Panc1 (cell line): ENCODE measurements at regions not wholly inside any gene's neighbourhood (a gene's known extent, or its start where the extent isn't known, plus 50 kb on each side); places are given as distances from the start of the nearest gene placed in this dataset.

Experiments used
- ATAC-seq: fragments of 200-7000 bp; cut with Tn5 transposase; 2 replicates; pipeline ENCODE4 v1.9.1; 2020; ENCODE audit warnings: mild to moderate bottlenecking, moderate library complexity
- BruUV-seq: library from RNA; stranded (reverse); fragments of 400-500 nt; replicated peaks from 2 replicates; lab custom pipeline; 2021; lab: Mats Ljungman, UMichigan
- CTCF ChIA-PET: fragments of 300-600 bp; sonication (Branson Sonifier 250); formaldehyde crosslinking; loops from one replicate; lab custom pipeline; 2022; ENCODE audit warnings: antibody characterized with exemption; lab: Charles Lee
- POLR2A ChIA-PET: fragments of 300-600 bp; sonication (Branson Sonifier 250); formaldehyde crosslinking; loops from one replicate; lab custom pipeline; 2022; ENCODE audit warnings: antibody characterized with exemption; lab: Charles Lee
- DNase-seq: peaks from one replicate; pipeline ENCODE4 v3.0.0-alpha.2; 2010; ENCODE audit warnings: low read depth, low spot score
- H3K27ac ChIP-seq: 2 replicates; pipeline ENCODE4 v1.5.1; 2011; ENCODE audit warnings: mild to moderate bottlenecking, low read length, inconsistent platforms
- H3K27me3 ChIP-seq: fragments of 200-500 bp; sonication (Bioruptor generic); 2 replicates; pipeline ENCODE4 v1.6.0; 2014; ENCODE audit warnings: low read length, inconsistent platforms; ENCODE audit not compliant: control insufficient read depth, insufficient read depth
- H3K36me3 ChIP-seq: fragments of 200-500 bp; sonication (Bioruptor generic); 2 replicates; pipeline ENCODE4 v1.5.1; 2014; ENCODE audit warnings: inconsistent platforms, mild to moderate bottlenecking, low read length, moderate library complexity; ENCODE audit not compliant: control insufficient read depth, insufficient read depth
- H3K4me1 ChIP-seq: 2 replicates; pipeline ENCODE4 v1.5.1; 2011; ENCODE audit warnings: inconsistent platforms, mild to moderate bottlenecking, low read length, moderate library complexity; ENCODE audit not compliant: control insufficient read depth, insufficient read depth
- H3K4me3 ChIP-seq, 2 experiments: 2 replicates each; pipeline ENCODE4 v1.5.1; 2011 to 2012; ENCODE audit warnings: low read depth in 2 of 2, low read length in 2 of 2, mild to moderate bottlenecking in 2 of 2, inconsistent platforms in 1 of 2, moderate library complexity in 1 of 2
- H3K9me3 ChIP-seq: fragments of 200-500 bp; sonication (Bioruptor generic); 2 replicates; pipeline ENCODE4 v1.5.1; 2014; ENCODE audit warnings: low read depth, mild to moderate bottlenecking, inconsistent platforms, low read length, moderate library complexity; ENCODE audit not compliant: control insufficient read depth, insufficient read depth
- POLR2AphosphoS5 ChIP-seq: IDR thresholded peaks from 2 replicates; pipeline ENCODE4 v1.6.1; 2012; ENCODE audit warnings: mild to moderate bottlenecking, low read depth, low read length, moderate library complexity
- REST ChIP-seq, 2 experiments: IDR thresholded peaks; 2 replicates each; pipeline ENCODE4 v1.6.1; 2011 to 2012; ENCODE audit warnings: low read depth in 2 of 2, control low read depth in 1 of 2, low read length in 1 of 2, mild to moderate bottlenecking in 1 of 2, moderate library complexity in 1 of 2; ENCODE audit not compliant: insufficient read depth in 1 of 2
- SIN3A ChIP-seq: IDR thresholded peaks from 2 replicates; pipeline ENCODE4 v1.6.1; 2012; ENCODE audit warnings: low read depth, mild to moderate bottlenecking, low read length, moderate library complexity, borderline replicate concordance; ENCODE audit not compliant: insufficient read depth
- TCF7L2 ChIP-seq: IDR thresholded peaks from 2 replicates; pipeline ENCODE4 v1.6.1; 2011; ENCODE audit warnings: mild to moderate bottlenecking, low read depth, low read length, inconsistent platforms
- in situ Hi-C: cut with HindIII; loops from 2 replicates; pipeline ENCODE4 v1.10.0; 2016; ENCODE audit warnings: low sequenced_read_pairs, low pct_unique_long_range_greater_than_20kb
- intact Hi-C: fragments of 100-400 bp; cut with micrococcal nuclease; formaldehyde crosslinking; loops from one replicate; pipeline ENCODE4 v1.10.0; 2022; ENCODE audit not compliant: unreplicated experiment
- TF ChIP-seq, protein P1 (sequence below): fragments of 450-650 bp; IDR thresholded peaks from 2 replicates; pipeline ENCODE4 v1.5.1; 2017; ENCODE audit warnings: mild to moderate bottlenecking

DNA sequence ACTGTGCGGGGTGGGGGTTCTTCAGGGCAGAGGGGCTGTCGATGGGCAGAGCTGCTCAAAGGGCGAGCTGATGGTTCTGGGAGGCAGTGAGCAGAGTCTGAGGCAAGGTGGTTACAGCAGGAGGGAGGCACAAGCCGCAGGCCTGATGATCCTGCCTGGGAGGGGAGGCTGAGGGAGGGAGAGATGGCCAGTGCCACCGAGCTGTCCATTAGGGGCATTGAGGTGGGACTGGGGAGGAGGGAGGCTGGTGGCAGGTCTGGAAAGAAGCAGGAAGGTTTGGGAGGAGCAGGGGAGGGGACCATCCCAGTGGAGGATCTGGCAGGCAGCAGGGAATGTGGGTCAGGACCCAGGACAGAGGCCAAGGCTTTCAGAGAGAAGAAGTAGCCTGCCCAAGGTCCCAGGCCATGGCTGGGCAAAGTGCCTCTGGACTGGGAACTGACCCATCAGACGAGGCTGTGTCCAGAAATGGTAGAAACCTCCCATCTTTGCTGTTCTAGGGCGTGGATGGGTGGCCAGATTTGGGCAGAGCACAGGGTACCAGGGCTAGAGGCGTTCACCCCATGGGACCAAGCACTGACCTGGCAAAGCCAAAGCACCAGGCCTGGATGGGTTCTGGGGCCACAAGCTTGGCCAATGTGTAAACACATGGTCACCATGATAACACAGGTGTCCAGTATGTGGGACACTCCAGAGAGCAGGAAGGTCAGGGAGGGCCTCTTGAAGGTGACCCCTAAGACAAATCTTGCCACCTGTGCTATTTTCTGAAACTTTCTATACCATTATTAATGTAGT, 55.5 kb downstream of the INHBB start:
- BruUV-seq, result no TSS peak
- TF ChIP-seq POLR2AphosphoS5 (no peak), REST (IDR thresholded peaks at IDR 0.05; ENCODE audit: insufficient read depth in 1 of 2, low read depth in 2 of 2, low read length in 1 of 2) (peak; percentile 75 to 84)
- Histone ChIP-seq H3K27ac (no peak overlapping the region), H3K9me3 (no peaks in the 10 kb centered on the region), H3K27me3 (no peaks in the 10 kb centered on the region), H3K4me3 (no peak overlapping the region), H3K4me1 (peaks cover 46% of the 10 kb centered on the region), H3K36me3 (no peaks in the 10 kb centered on the region)
- DNase-seq, result no peak
- CTCF ChIA-PET, result no interaction called here
- intact Hi-C loops, result no loop called here
- POLR2A ChIA-PET, result interaction anchor here (0.6 kb wide), 1 partner anchor 36 kb away, joined by 3 read pairs; no protein-coding TSS in a partner anchor
- no peak for ATAC-seq
- in situ Hi-C loops, result no loop called here

GRCh38 chr2:120402067-120402433, 56.1 kb downstream of the INHBB start:
- no peak overlapping the region for H3K4me3 ChIP-seq
- DNase-seq (no peak), ATAC-seq (no peak)
- no peaks in the 10 kb centered on the region for H3K9me3 ChIP-seq
- CTCF ChIA-PET, result no interaction called here
- intact Hi-C loops (no loop called here), in situ Hi-C loops (no loop called here)
- peaks cover 41% of the 10 kb centered on the region for H3K4me1 ChIP-seq
- no peak overlapping the region for H3K27ac ChIP-seq
- TF ChIP-seq, protein P1, sequence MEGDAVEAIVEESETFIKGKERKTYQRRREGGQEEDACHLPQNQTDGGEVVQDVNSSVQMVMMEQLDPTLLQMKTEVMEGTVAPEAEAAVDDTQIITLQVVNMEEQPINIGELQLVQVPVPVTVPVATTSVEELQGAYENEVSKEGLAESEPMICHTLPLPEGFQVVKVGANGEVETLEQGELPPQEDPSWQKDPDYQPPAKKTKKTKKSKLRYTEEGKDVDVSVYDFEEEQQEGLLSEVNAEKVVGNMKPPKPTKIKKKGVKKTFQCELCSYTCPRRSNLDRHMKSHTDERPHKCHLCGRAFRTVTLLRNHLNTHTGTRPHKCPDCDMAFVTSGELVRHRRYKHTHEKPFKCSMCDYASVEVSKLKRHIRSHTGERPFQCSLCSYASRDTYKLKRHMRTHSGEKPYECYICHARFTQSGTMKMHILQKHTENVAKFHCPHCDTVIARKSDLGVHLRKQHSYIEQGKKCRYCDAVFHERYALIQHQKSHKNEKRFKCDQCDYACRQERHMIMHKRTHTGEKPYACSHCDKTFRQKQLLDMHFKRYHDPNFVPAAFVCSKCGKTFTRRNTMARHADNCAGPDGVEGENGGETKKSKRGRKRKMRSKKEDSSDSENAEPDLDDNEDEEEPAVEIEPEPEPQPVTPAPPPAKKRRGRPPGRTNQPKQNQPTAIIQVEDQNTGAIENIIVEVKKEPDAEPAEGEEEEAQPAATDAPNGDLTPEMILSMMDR, result no peak
- no peak for TF ChIP-seq SIN3A
- no TSS peak for BruUV-seq
- no peaks in the 10 kb centered on the region for H3K36me3 ChIP-seq
- POLR2A ChIA-PET, result no interaction called here
- H3K27me3 ChIP-seq, result no peaks in the 10 kb centered on the region

DNA sequence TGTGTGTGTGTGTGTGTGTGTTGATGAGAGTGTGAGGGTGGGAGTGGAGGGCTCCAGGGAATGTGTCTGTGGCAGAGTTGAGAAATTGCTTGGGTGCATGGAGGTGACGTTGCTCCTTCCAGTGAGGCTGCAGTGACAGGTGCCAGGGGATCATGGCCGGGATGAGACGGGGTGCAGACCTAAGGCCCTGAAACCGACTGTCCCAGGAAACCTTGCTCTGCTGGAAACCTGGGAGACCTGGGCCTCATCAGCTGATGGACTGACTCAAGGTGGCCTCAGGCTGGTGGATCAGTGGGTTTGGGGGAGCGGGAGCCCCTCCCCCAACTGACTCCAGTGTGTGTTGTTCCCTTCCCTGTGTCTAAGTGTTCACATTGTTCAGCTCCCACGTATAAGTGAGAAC, 56.6 kb downstream of the INHBB start:
- CTCF ChIA-PET, result no interaction called here
- TF ChIP-seq TCF7L2 (no peak), SIN3A (no peak), POLR2AphosphoS5 (no peak), REST (IDR thresholded peaks at IDR 0.05; ENCODE audit: insufficient read depth in 1 of 2, low read depth in 2 of 2, low read length in 1 of 2) (no peak)
- TF ChIP-seq, protein P1, result no peak
- no peaks in the 10 kb centered on the region for H3K9me3 ChIP-seq
- H3K27ac ChIP-seq, result no peak overlapping the region
- no peaks in the 10 kb centered on the region for H3K36me3 ChIP-seq
- no peak for ATAC-seq
- POLR2A ChIA-PET, result no interaction called here
- no peaks in the 10 kb centered on the region for H3K27me3 ChIP-seq
- no peak overlapping the region for H3K4me3 ChIP-seq
- H3K4me1 ChIP-seq, result peaks cover 37% of the 10 kb centered on the region
- no peak for DNase-seq
- intact Hi-C loops (no loop called here), in situ Hi-C loops (no loop called here)
- no TSS peak for BruUV-seq
